Islet precursor cell (in vitro differentiated cells): ENCODE measurements at regions not wholly inside any gene's neighbourhood (a gene's known extent, or its start where the extent isn't known, plus 50 kb on each side); places are given as distances from the start of the nearest gene placed in this dataset.
"Not testable (repeated sequence)": the region's sequence is repeated elsewhere in the genome, so short reads cannot be mapped to it uniquely, and the experiment has no call there.

ENCODE experiments used
- DNase-seq: peaks from one replicate; pipeline ENCODE4 v3.0.0-alpha.2; 2018

DNA sequence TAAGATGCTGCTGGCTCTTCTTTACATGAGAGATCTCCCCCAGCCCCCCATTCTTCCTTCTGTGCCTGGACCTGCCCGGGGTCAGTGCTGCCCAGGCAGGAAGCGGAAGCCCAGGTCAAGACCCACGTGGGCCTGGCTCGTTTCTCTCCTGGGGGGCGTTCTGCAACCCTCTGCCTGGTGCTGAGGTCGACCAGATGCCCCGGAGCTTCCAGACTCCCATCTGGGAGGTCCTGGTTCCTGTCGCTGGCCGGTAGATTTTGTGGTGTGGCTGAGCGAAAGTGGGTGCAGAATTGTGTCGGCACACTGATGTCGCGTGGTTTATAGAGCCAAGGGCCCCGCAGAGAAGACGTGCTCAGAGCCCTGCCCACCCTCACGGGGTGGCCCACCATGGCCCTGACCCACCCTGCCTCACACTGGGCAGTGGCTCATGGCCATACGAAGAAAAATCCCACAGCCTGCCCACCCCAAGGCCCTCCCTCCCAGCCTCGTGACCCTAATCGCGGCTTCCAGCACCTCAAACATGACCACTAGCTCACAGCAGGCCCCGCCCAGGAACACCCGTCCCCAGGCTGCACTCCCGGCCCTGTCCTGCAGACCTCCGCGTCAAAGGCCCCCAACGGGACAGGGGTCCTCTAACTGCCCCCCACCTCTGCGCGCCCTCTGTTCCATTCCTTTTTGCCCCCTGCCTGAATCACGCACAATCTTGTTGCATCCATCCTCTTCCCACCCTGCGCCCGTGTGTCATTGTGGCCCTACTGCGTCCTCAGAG, 443.2 kb upstream of the ZNF722 start:
- not testable (repeated sequence) for DNase-seq

GRCh38 chr7:63556223-63556622, 442.4 kb upstream of the ZNF722 start:
- not testable (repeated sequence) for DNase-seq

DNA sequence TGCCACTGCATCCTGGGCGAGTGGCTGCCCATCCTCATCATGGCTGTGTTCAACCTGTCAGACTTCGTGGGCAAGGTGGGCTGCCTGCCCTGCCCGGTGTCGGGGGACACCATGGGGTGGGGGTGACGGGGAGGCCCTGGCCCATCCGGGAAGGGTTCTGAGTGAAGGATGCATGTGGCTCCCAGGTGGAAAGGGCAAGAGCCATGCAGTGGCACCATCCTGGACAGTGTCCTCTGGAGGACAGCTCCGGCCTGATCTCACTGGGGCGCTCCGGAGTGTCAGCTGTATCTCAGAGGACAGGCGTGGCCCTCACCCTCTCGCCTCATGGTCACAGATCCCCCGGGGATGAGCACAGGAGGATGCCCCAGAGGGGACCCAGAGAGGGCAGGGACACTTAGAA, 439.6 kb upstream of the ZNF722 start:
- DNase-seq, result not testable (repeated sequence)

- not testable (repeated sequence) for DNase-seq
Observed at GRCh38 chr7:63559826-63560465, 438.7 kb upstream of the ZNF722 start.

GRCh38 chr7:63561911-63562310, 436.7 kb upstream of the ZNF722 start:
- DNase-seq, result not testable (repeated sequence)

DNA sequence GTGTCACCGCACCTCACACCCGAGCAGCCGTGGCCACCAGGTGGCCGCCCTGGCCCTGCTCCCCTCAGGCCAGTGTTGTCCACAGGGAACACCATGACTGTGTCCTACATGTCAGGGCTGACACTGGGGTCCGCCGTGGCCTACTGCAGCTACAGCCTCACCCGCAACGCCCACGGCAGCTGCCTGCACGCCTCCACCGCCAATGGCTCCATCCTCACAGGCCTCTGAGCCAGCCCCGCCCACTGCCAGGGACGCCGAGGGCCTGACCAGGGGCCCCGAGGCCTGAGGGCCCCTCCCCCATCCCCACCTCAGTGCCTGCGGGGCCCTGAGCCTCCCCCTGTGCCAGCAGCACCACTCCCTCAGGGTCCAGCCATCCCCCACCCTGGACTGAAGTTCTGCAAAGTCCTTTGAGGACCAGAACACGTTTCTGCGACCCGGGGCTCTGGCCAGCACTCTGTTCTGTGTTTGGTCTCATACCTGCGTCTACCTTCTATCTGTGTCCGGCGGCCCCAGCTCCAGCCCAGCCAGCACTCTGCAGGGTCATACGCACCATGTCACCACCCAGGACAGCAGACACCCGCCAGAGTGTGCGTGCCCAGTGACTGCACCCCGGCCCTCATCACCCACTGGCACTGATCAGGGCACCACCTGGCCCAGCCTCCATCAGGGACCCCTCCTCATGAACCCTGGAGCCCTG, 436.1 kb upstream of the ZNF722 start:
- DNase-seq, result not testable (repeated sequence)

- not testable (repeated sequence) for DNase-seq
Observed at GRCh38 chr7:63563151-63563940, 435.3 kb upstream of the ZNF722 start.

DNA sequence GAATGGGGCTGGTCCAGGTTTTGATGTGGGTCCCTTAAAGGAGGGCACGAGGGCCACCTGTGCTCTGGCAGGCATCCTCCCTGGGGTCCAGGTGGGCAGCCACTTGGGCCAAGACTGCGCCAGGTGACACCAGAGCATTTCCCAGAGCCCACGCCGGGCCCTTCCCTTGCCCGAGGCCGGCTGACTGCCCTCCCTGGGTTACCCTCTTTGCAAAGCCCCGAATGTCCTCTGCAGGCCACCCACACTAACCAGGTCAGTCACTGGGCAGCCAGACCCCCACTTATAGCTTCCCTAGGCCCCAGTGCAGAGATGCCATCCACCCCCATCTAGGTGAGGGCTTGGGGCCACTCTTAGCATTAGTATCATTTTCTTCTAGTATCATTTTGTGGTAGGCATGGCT, 433.8 kb upstream of the ZNF722 start:
- DNase-seq, result not testable (repeated sequence)

DNA sequence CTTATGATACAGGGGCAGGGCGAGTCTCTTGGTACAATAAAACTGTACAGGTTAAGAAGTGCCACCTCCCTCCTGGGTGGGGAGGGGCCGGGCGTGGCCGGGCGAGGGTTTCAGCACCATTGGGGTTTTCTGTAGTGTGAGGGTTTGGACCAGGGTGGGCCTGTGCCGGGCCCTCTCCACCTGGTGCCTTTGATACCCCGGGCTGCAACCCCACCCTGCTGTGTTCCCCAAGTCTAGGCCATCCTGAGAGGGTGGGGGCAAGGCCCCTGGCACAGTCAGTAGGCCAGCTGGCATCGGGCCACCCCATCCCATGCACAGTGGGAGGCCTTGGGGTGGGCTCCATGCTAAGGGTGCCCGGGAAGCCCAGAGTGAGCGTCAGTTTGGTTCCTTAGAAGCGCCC, 431.8 kb upstream of the ZNF722 start:
- DNase-seq, result not testable (repeated sequence)

GRCh38 chr7:63567636-63568035, 431.0 kb upstream of the ZNF722 start:
- DNase-seq, result not testable (repeated sequence)

- DNase-seq, result not testable (repeated sequence)
Observed at GRCh38 chr7:63568571-63569313, 429.9 kb upstream of the ZNF722 start.

- DNase-seq, result not testable (repeated sequence)
Observed at GRCh38 chr7:63570386-63571115, 428.1 kb upstream of the ZNF722 start.

GRCh38 chr7:63572196-63572595, 426.5 kb upstream of the ZNF722 start:
- DNase-seq, result not testable (repeated sequence)

DNA sequence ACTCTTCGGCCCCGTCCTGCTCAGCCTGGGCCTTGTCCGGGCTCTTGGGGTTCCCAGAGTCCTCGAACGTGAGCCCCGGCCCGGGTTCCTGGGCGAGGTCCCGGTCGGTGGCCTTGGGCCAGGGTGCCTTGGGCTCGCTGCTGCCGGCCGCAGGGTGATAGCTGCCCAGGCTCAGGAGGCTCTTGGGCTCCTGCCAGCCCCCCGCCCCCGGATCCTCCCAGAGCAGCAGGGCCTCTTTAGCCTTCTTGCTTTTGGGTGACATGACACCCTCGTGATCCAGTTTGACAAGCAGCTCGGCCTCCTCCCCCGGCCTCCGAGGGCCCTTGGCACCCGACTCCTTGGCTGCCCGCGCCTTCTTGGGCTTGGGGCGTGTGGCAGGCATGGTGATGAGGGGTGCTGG, 425.7 kb upstream of the ZNF722 start:
- not testable (repeated sequence) for DNase-seq

DNA sequence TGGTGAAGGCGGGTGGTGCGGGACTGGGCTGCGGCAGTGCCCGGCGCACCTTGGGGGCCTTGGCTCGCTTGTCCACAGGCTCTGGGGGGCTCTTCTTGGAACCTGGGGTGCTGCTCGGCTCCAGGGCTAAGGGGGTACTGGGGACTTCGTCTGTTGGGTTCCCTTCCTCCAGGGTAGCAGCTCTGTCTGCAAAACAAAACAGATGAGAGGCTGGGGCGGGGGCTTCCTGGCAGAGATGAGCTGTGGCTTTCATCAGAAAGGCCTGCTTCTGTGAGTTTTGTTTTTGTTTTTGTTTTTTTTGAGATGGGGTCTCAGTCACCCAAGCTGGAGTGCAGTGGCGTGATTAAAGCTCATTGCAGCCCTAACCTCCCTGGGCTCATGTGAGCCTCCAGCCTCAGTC, 425.2 kb upstream of the ZNF722 start:
- DNase-seq, result not testable (repeated sequence)

DNA sequence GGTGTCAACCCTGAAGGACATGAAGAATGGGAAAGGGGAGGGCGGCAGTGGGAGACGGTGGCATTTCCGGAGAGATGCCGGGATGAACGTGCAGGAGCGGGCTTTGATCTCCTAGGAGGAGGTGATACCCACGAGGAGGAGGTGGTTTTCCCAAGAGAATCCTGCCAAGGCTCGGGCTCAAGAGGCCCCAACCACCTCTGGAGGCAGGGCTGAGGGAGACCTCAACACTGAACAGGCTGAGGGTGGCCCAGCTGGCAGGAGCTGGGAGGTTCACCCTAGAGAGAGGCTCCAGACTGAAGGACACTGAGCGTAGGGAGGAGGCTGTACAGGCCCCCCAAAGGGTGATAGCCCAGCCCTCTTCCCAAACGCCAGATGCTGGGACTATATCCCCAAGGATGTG, 422.2 kb upstream of the ZNF722 start:
- not testable (repeated sequence) for DNase-seq

GRCh38 chr7:63577066-63577465, 421.6 kb upstream of the ZNF722 start:
- not testable (repeated sequence) for DNase-seq

DNA sequence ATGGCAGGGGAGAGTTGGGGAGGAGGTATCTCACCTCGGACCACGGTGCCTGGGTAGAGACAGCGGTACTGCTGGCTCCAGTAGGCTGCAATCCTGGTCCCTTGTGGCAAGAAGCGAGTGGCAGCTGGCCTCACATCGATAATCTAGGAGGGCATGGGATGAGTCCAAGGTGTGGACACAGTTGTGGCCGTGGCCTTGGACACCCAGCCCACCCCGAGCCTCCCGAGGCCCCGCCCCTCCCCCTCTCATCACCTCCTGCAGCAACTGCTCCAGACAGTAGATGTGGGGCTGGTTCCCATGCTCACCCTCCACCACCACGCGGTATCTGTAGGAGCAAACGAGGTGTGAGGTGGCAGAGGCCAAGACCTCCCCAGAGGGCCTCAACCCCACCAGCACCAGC, 418.6 kb upstream of the ZNF722 start:
- not testable (repeated sequence) for DNase-seq

GRCh38 chr7:63580536-63581300, 417.9 kb upstream of the ZNF722 start:
- DNase-seq, result not testable (repeated sequence)

DNA sequence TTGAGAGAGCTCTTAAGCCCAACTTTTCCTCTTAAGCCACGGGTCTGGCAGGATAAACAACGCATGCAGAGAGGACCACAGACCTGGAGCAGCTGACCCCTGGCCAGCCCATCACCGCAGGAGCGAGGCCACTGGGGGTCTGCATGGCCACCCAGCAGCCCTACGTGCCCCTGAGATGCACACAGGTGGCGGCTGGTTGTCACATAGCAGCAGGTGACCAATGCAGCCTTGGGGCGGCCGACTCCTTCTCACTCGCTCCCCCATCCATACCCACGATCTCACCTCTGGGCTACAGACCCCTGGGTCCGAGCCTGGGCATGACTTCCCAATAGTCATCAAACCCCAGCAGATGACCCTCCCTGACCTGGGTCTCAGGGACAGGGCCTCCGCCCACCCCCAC, 415.9 kb upstream of the ZNF722 start:
- not testable (repeated sequence) for DNase-seq
